ENCODE measurements at regions not wholly inside any gene's neighbourhood (a gene's known extent, or its start where the extent isn't known, plus 50 kb on each side); places are given as distances from the start of the nearest gene placed in this dataset.
"Not testable (repeated sequence)": the region's sequence is repeated elsewhere in the genome, so short reads cannot be mapped to it uniquely, and the experiment has no call there.

- CTCF ChIA-PET; H3K9ac ChIP-seq (ENCODE audit: low read length); H3K79me2 ChIP-seq (ENCODE audit: insufficient read depth, low read length); H4K20me1 ChIP-seq (ENCODE audit: insufficient read depth); H3K4me1 ChIP-seq (ENCODE audit: control insufficient read depth in 1 of 2, insufficient read depth in 2 of 2, low read length in 2 of 2); RAD21 ChIA-PET (ENCODE audit: low non-redundant PET in 1 of 2, low total read pairs in 2 of 2, uncharacterized antibody in 2 of 2, unreplicated experiment in 2 of 2); H2AFZ ChIP-seq (ENCODE audit: low read depth, low read length, poor library complexity, severe bottlenecking); H3K4me2 ChIP-seq (ENCODE audit: low read length); DNase-seq (ENCODE audit: low read depth, low spot score); ATAC-seq; POLR2A ChIA-PET; H3K9me2 ChIP-seq (ENCODE audit: insufficient read depth); intact Hi-C loops (cut with micrococcal nuclease); H3K9me3 ChIP-seq (ENCODE audit: control insufficient read depth in 1 of 2, insufficient read depth in 1 of 2, low read depth in 1 of 2, low read length in 2 of 2); BruUV-seq (replicated peaks); H3K36me3 ChIP-seq (ENCODE audit: control insufficient read depth in 1 of 2, insufficient read depth in 2 of 2, low read length in 2 of 2); H3K27ac ChIP-seq (ENCODE audit: low read depth, low read length); H3K27me3 ChIP-seq (ENCODE audit: insufficient read depth, low read length); H3K4me3 ChIP-seq (replicated peaks in 1 of 2; ENCODE audit: low read depth in 1 of 2, low read length in 2 of 2): not testable (repeated sequence)
These were observed 473.3 kb downstream of the SPATA31A6 start for GRCh38 chr9:42656789-42657188.

- BruUV-seq (replicated peaks); CTCF ChIA-PET; RAD21 ChIA-PET (ENCODE audit: low non-redundant PET in 1 of 2, low total read pairs in 2 of 2, uncharacterized antibody in 2 of 2, unreplicated experiment in 2 of 2): not testable (repeated sequence)
These were observed 474.0 kb downstream of the SPATA31A6 start for GRCh38 chr9:42657496-42657895.

GRCh38 chr9:42697146-42697545 lies 513.7 kb downstream of the SPATA31A6 start:
- DNase-seq (ENCODE audit: low read depth, low spot score); H3K9me2 ChIP-seq (ENCODE audit: insufficient read depth); ATAC-seq; H3K36me3 ChIP-seq (ENCODE audit: control insufficient read depth in 1 of 2, insufficient read depth in 2 of 2, low read length in 2 of 2); BruUV-seq (replicated peaks); H3K9me3 ChIP-seq (ENCODE audit: control insufficient read depth in 1 of 2, insufficient read depth in 1 of 2, low read depth in 1 of 2, low read length in 2 of 2); H3K4me1 ChIP-seq (ENCODE audit: control insufficient read depth in 1 of 2, insufficient read depth in 2 of 2, low read length in 2 of 2); H3K4me2 ChIP-seq (ENCODE audit: low read length); H4K20me1 ChIP-seq (ENCODE audit: insufficient read depth); H3K27ac ChIP-seq (ENCODE audit: low read depth, low read length); intact Hi-C loops (cut with micrococcal nuclease); H2AFZ ChIP-seq (ENCODE audit: low read depth, low read length, poor library complexity, severe bottlenecking); H3K4me3 ChIP-seq (replicated peaks in 1 of 2; ENCODE audit: low read depth in 1 of 2, low read length in 2 of 2); POLR2A ChIA-PET; H3K27me3 ChIP-seq (ENCODE audit: insufficient read depth, low read length); H3K79me2 ChIP-seq (ENCODE audit: insufficient read depth, low read length); CTCF ChIA-PET; RAD21 ChIA-PET (ENCODE audit: low non-redundant PET in 1 of 2, low total read pairs in 2 of 2, uncharacterized antibody in 2 of 2, unreplicated experiment in 2 of 2); H3K9ac ChIP-seq (ENCODE audit: low read length): not testable (repeated sequence)

More at GRCh38 chr9:42657496-42657895, 474.0 kb downstream of the SPATA31A6 start:
- H4K20me1 ChIP-seq (ENCODE audit: insufficient read depth); H3K9ac ChIP-seq (ENCODE audit: low read length); H3K27ac ChIP-seq (ENCODE audit: low read depth, low read length); H3K9me2 ChIP-seq (ENCODE audit: insufficient read depth); H3K36me3 ChIP-seq (ENCODE audit: control insufficient read depth in 1 of 2, insufficient read depth in 2 of 2, low read length in 2 of 2); H3K79me2 ChIP-seq (ENCODE audit: insufficient read depth, low read length); H3K4me1 ChIP-seq (ENCODE audit: control insufficient read depth in 1 of 2, insufficient read depth in 2 of 2, low read length in 2 of 2); ATAC-seq; DNase-seq (ENCODE audit: low read depth, low spot score); POLR2A ChIA-PET; H3K9me3 ChIP-seq (ENCODE audit: control insufficient read depth in 1 of 2, insufficient read depth in 1 of 2, low read depth in 1 of 2, low read length in 2 of 2); H2AFZ ChIP-seq (ENCODE audit: low read depth, low read length, poor library complexity, severe bottlenecking); intact Hi-C loops (cut with micrococcal nuclease); H3K27me3 ChIP-seq (ENCODE audit: insufficient read depth, low read length); H3K4me3 ChIP-seq (replicated peaks in 1 of 2; ENCODE audit: low read depth in 1 of 2, low read length in 2 of 2); H3K4me2 ChIP-seq (ENCODE audit: low read length): not testable (repeated sequence)

GRCh38 chr9:42702890-42703289 lies 519.4 kb downstream of the SPATA31A6 start:
- POLR2A ChIA-PET; H3K27ac ChIP-seq (ENCODE audit: low read depth, low read length); H4K20me1 ChIP-seq (ENCODE audit: insufficient read depth); H3K4me3 ChIP-seq (replicated peaks in 1 of 2; ENCODE audit: low read depth in 1 of 2, low read length in 2 of 2); H3K79me2 ChIP-seq (ENCODE audit: insufficient read depth, low read length); H3K4me1 ChIP-seq (ENCODE audit: control insufficient read depth in 1 of 2, insufficient read depth in 2 of 2, low read length in 2 of 2); BruUV-seq (replicated peaks); H3K9me2 ChIP-seq (ENCODE audit: insufficient read depth); H2AFZ ChIP-seq (ENCODE audit: low read depth, low read length, poor library complexity, severe bottlenecking); CTCF ChIA-PET; H3K9ac ChIP-seq (ENCODE audit: low read length); DNase-seq (ENCODE audit: low read depth, low spot score); RAD21 ChIA-PET (ENCODE audit: low non-redundant PET in 1 of 2, low total read pairs in 2 of 2, uncharacterized antibody in 2 of 2, unreplicated experiment in 2 of 2); H3K9me3 ChIP-seq (ENCODE audit: control insufficient read depth in 1 of 2, insufficient read depth in 1 of 2, low read depth in 1 of 2, low read length in 2 of 2); intact Hi-C loops (cut with micrococcal nuclease); H3K36me3 ChIP-seq (ENCODE audit: control insufficient read depth in 1 of 2, insufficient read depth in 2 of 2, low read length in 2 of 2); H3K27me3 ChIP-seq (ENCODE audit: insufficient read depth, low read length); ATAC-seq; H3K4me2 ChIP-seq (ENCODE audit: low read length): not testable (repeated sequence)

Data from HCT116 (cell line).